Mammary epithelial cell (primary cell): ENCODE measurements at regions not wholly inside any gene's neighbourhood (a gene's known extent, or its start where the extent isn't known, plus 50 kb on each side); places are given as distances from the start of the nearest gene placed in this dataset.

Experiments
- CTCF ChIP-seq, 2 donors: IDR thresholded peaks in 1 of 2; conservative IDR thresholded peaks in 1 of 2; 2 replicates each; pipeline ENCODE4 v1.5.1; 2011 to 2012; ENCODE audit warnings: inconsistent platforms in 2 of 2, low read length in 2 of 2, mild to moderate bottlenecking in 2 of 2, control low read depth in 1 of 2, low read depth in 1 of 2; ENCODE audit not compliant: insufficient read depth in 1 of 2; ENCODE audit errors: extremely low read depth in 1 of 2
- EZH2 ChIP-seq: IDR thresholded peaks from 2 replicates; pipeline ENCODE4 v1.6.1; 2012; ENCODE audit warnings: low read length, inconsistent platforms, borderline replicate concordance

DNA sequence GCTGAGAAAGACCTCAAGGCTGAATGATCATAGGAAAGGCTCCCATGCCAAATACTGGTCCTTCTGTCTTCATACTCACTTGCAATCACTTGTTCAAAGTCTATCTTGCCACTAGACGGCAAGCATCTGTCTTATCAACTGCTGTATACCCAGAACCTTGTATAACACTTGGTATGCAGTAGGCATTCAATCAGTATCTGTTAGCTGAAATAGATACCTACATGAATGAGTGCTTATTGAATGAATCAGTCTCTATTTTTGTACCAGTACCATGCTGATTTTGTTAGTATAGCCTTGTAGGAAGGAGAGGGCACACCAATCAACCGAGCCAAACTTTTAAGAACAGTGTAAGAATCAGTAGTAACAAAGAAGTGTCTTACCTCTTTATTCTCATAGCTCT is 80.6 kb downstream of the NIBAN1 start:
- no peak for TF ChIP-seq CTCF (conservative IDR thresholded peaks at IDR 0.05 in 1 of 2, IDR thresholded peaks at IDR 0.05 in 1 of 2; ENCODE audit: extremely low read depth in 1 of 2, insufficient read depth in 1 of 2, low read depth in 1 of 2, low read length in 2 of 2)
- no peak for TF ChIP-seq EZH2
